HCT116 (cell line): ENCODE measurements at regions not wholly inside any gene's neighbourhood (a gene's known extent, or its start where the extent isn't known, plus 50 kb on each side); places are given as distances from the start of the nearest gene placed in this dataset.
"Not testable (repeated sequence)": the region's sequence is repeated elsewhere in the genome, so short reads cannot be mapped to it uniquely, and the experiment has no call there.

Source experiments
- CTCF ChIP-seq, 3 experiments: fragments of 200-600 bp in 1 of 3; sonication (generic) in 1 of 3; IDR thresholded peaks in 2 of 3; conservative IDR thresholded peaks in 1 of 3; 2 replicates each; pipeline ENCODE4 v1.5.1; 2012 to 2017; ENCODE audit warnings: low read depth in 2 of 3, low read length in 2 of 3, antibody characterized with exemption in 1 of 3, borderline replicate concordance in 1 of 3, control low read depth in 1 of 3, mild to moderate bottlenecking in 1 of 3, mixed read lengths in 1 of 3, mixed run types in 1 of 3, moderate library complexity in 1 of 3; ENCODE audit not compliant: insufficient read depth in 1 of 3
- EGR1 ChIP-seq: IDR thresholded peaks from 2 replicates; pipeline ENCODE4 v1.6.1; 2012; ENCODE audit warnings: low read depth
- ELF1 ChIP-seq: IDR thresholded peaks from 2 replicates; pipeline ENCODE4 v1.6.1; 2012; ENCODE audit warnings: low read depth, borderline replicate concordance
- EZH2 ChIP-seq: fragments of 200-600 bp; sonication (generic); IDR thresholded peaks from 2 replicates; pipeline ENCODE4 v1.6.1; 2017; ENCODE audit warnings: antibody characterized with exemption, mixed run types
- JUND ChIP-seq: IDR thresholded peaks from 2 replicates; pipeline ENCODE4 v1.6.1; 2012
- MAX ChIP-seq: IDR thresholded peaks from 2 replicates; pipeline ENCODE4 v1.6.1; 2012
- POLR2A ChIP-seq: IDR thresholded peaks from 2 replicates; pipeline ENCODE4 v1.7.0; 2011; ENCODE audit warnings: borderline replicate concordance; ENCODE audit not compliant: insufficient read depth, insufficient read length; ENCODE audit errors: extremely low read depth
- POLR2AphosphoS5 ChIP-seq: IDR thresholded peaks from 2 replicates; pipeline ENCODE4 v1.6.1; 2011; ENCODE audit warnings: mild to moderate bottlenecking, low read depth, low read length, moderate library complexity
- REST ChIP-seq: IDR thresholded peaks from 2 replicates; pipeline ENCODE4 v1.6.1; 2012; ENCODE audit warnings: low read depth
- SRF ChIP-seq: IDR thresholded peaks from 2 replicates; pipeline ENCODE4 v1.6.1; 2012; ENCODE audit warnings: low read depth
- YY1 ChIP-seq: IDR thresholded peaks from 2 replicates; pipeline ENCODE4 v1.6.1; 2011; ENCODE audit warnings: low read length, low read depth, moderate library complexity, mild to moderate bottlenecking; ENCODE audit not compliant: insufficient replicate concordance; ENCODE audit errors: extremely low read depth
- ZBTB33 ChIP-seq: IDR thresholded peaks from 2 replicates; pipeline ENCODE4 v1.6.1; 2011; ENCODE audit warnings: mild to moderate bottlenecking, low read length, moderate library complexity; ENCODE audit not compliant: insufficient replicate concordance; ENCODE audit errors: extremely low read depth
- ZNF274 ChIP-seq: fragments of 200-500 bp; sonication (Bioruptor generic); IDR thresholded peaks from 2 replicates; pipeline ENCODE4 v1.6.1; 2014; ENCODE audit warnings: mild to moderate bottlenecking, low read depth, low read length, inconsistent platforms

- not testable (repeated sequence) for TF ChIP-seq JUND; CTCF (IDR thresholded peaks at IDR 0.05 in 2 of 3, conservative IDR thresholded peaks at IDR 0.05 in 1 of 3; ENCODE audit: borderline replicate concordance in 1 of 3, insufficient read depth in 1 of 3, low read depth in 2 of 3, low read length in 2 of 3); EGR1; POLR2A; SRF; POLR2AphosphoS5; MAX; EZH2; ZNF274; REST; ZBTB33; YY1; ELF1
These were observed 4499.6 kb upstream of the TPTE start for GRCh38 chr21:6021717-6022270.
